ENCODE measurements at regions not wholly inside any gene's neighbourhood (a gene's known extent, or its start where the extent isn't known, plus 50 kb on each side); places are given as distances from the start of the nearest gene placed in this dataset.

GRCh38 chr20:59437601-59438031 is 137.2 kb downstream of the EDN3 start:
- DNase-seq = no peak

GRCh38 chr20:59438201-59438600 is 137.8 kb downstream of the EDN3 start:
- no peak for DNase-seq

GRCh38 chr20:59439243-59439642 is 138.8 kb downstream of the EDN3 start:
- no peak for DNase-seq

GRCh38 chr20:59441306-59441705 is 140.9 kb downstream of the EDN3 start:
- DNase-seq = no peak

GRCh38 chr20:59441860-59442810 is 141.7 kb downstream of the EDN3 start:
- no peak for DNase-seq

- no peak for DNase-seq
These were observed 143.1 kb downstream of the EDN3 start for GRCh38 chr20:59443550-59443949.

GRCh38 chr20:59446376-59446775 is 146.0 kb downstream of the EDN3 start:
- no peak for DNase-seq

- DNase-seq = no peak
These were observed 147.8 kb downstream of the EDN3 start for GRCh38 chr20:59448196-59448595.

GRCh38 chr20:59448851-59449444 is 148.5 kb downstream of the EDN3 start:
- DNase-seq = no peak

GRCh38 chr20:59451066-59451630 is 150.7 kb downstream of the EDN3 start:
- no peak for DNase-seq

- DNase-seq = no peak
These were observed 151.2 kb downstream of the EDN3 start for GRCh38 chr20:59451641-59452040.

- DNase-seq = no peak
These were observed 151.5 kb upstream of the PHACTR3 start for GRCh38 chr20:59452856-59453255.

GRCh38 chr20:59453759-59454560 is 150.4 kb upstream of the PHACTR3 start:
- DNase-seq = no peak

GRCh38 chr20:59455402-59456341 is 148.7 kb upstream of the PHACTR3 start:
- DNase-seq = no peak

- no peak for DNase-seq
These were observed 147.7 kb upstream of the PHACTR3 start for GRCh38 chr20:59456342-59457279.

GRCh38 chr20:59458645-59459044 is 145.7 kb upstream of the PHACTR3 start:
- no peak for DNase-seq

- DNase-seq = no peak
These were observed 144.8 kb upstream of the PHACTR3 start for GRCh38 chr20:59459586-59459985.

GRCh38 chr20:59460352-59460751 is 144.0 kb upstream of the PHACTR3 start:
- no peak for DNase-seq

GRCh38 chr20:59461526-59461925 is 142.8 kb upstream of the PHACTR3 start:
- DNase-seq = no peak

- no peak for DNase-seq
These were observed 142.1 kb upstream of the PHACTR3 start for GRCh38 chr20:59462249-59462648.

GRCh38 chr20:59463541-59463940 is 140.8 kb upstream of the PHACTR3 start:
- no peak for DNase-seq
